DOHH2 (cell line): ENCODE measurements at regions not wholly inside any gene's neighbourhood (a gene's known extent, or its start where the extent isn't known, plus 50 kb on each side); places are given as distances from the start of the nearest gene placed in this dataset.

Source experiments
- H3F3A ChIP-seq: fragments of 200-600 bp; sonication (generic), shearing (Covaris generic); 2 replicates; pipeline ENCODE4 v1.6.0; 2016; ENCODE audit warnings: antibody characterized with exemption, mild to moderate bottlenecking; ENCODE audit not compliant: control insufficient read depth, insufficient read depth
- H3K27ac ChIP-seq: fragments of 200-600 bp; sonication (generic); 2 replicates; pipeline ENCODE4 v1.5.1; 2014; ENCODE audit warnings: low read depth, mild to moderate bottlenecking, low read length, moderate library complexity
- H3K27me3 ChIP-seq: fragments of 200-600 bp; sonication (generic); 2 replicates; pipeline ENCODE4 v1.6.1; 2014; ENCODE audit warnings: mild to moderate bottlenecking, low read length, mixed read lengths; ENCODE audit not compliant: control insufficient read depth
- H3K36me3 ChIP-seq: fragments of 200-600 bp; sonication (generic); 2 replicates; pipeline ENCODE4 v1.6.1; 2014; ENCODE audit warnings: mild to moderate bottlenecking, low read length, moderate library complexity, mixed read lengths; ENCODE audit not compliant: control insufficient read depth
- H3K4me1 ChIP-seq: fragments of 200-600 bp; sonication (generic); 2 replicates; pipeline ENCODE4 v1.6.1; 2014; ENCODE audit warnings: mild to moderate bottlenecking, low read length, mixed read lengths; ENCODE audit not compliant: control insufficient read depth
- H3K4me2 ChIP-seq: fragments of 200-600 bp; sonication (generic); 2 replicates; pipeline ENCODE4 v1.6.0; 2014; ENCODE audit warnings: mild to moderate bottlenecking, low read length, moderate library complexity
- H3K4me3 ChIP-seq: fragments of 200-600 bp; sonication (generic); 2 replicates; pipeline ENCODE4 v1.5.1; 2014; ENCODE audit warnings: mild to moderate bottlenecking, low read length, mixed read lengths
- H3K79me2 ChIP-seq: fragments of 200-600 bp; sonication (generic); 2 replicates; pipeline ENCODE4 v1.6.1; 2014; ENCODE audit warnings: mild to moderate bottlenecking, low read length, mixed read lengths; ENCODE audit not compliant: control insufficient read depth
- H3K9me2 ChIP-seq: fragments of 200-600 bp; sonication (generic); replicated peaks from 2 replicates; pipeline ENCODE4 v1.6.1; 2014; ENCODE audit warnings: mild to moderate bottlenecking, low read length, mixed read lengths; ENCODE audit not compliant: control insufficient read depth
- H3K9me3 ChIP-seq: fragments of 200-600 bp; sonication (generic); 2 replicates; pipeline ENCODE4 v1.6.1; 2014; ENCODE audit warnings: antibody characterized with exemption, low read length, mixed read lengths; ENCODE audit not compliant: control insufficient read depth, insufficient read depth
- H4K20me1 ChIP-seq: fragments of 200-600 bp; sonication (generic); 2 replicates; pipeline ENCODE4 v1.6.0; 2014; ENCODE audit warnings: low read depth, mild to moderate bottlenecking, antibody characterized with exemption, low read length, moderate library complexity; ENCODE audit not compliant: control insufficient read depth, insufficient read depth
- EZH2phosphoT487 ChIP-seq: fragments of 200-600 bp; sonication (generic); IDR thresholded peaks from 2 replicates; pipeline ENCODE4 v1.6.1; 2017; ENCODE audit warnings: borderline replicate concordance, mild to moderate bottlenecking, antibody characterized with exemption, low read length, moderate library complexity, mixed read lengths
- TF ChIP-seq, protein P1 (sequence below): fragments of 200-600 bp; sonication (generic); IDR thresholded peaks from one replicate; pipeline ENCODE4 v1.5.1; 2014; ENCODE audit warnings: antibody characterized with exemption, mild to moderate bottlenecking, low read depth, low read length; ENCODE audit not compliant: poor library complexity, severe bottlenecking

DNA sequence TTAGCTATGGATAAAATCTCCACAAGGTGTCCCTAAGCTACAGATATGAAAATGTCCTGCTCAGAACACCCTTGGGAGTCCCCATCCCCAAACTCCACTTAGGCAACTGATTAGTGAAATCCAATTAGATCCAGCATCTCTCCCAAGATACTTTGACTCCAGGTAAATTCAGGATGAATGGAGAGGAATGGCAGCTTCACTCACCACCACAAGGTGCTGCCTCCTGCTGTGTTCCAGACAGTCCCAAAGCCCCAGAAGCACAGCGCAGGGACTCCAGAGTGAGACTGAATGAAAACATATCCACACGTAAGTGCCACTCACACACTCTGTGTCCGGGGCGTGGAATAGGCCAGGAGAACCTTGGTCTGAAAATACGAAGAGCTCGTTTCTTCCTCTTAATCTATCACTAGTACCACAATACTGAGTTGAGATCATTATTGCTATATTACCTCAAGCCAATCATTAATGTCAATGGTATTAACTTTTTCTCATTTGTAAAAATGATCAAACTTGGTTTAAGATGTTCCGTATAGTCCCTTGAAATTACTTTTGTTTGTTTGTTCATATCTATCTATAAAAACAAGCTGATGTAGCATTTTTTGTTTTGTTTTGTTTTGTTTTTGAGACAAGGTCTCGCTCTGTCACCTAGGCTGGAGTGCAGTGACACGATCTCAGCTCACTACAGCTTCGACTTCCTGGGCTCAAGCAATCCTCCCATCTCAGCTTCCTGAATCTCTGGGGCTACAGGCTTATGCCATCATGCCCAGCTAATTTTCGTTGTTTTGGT lies 70.0 kb upstream of the BICD1 start:
- Histone ChIP-seq H3K27me3 (no peaks in the 10 kb centered on the region), H3K79me2 (no peaks in the 10 kb centered on the region), H3K4me1 (no peaks in the 10 kb centered on the region), H3K4me2 (no peak overlapping the region), H3K36me3 (no peaks in the 10 kb centered on the region), H3K4me3 (no peak overlapping the region), H3K27ac (no peak overlapping the region), H3K9me2 (no peaks in the 10 kb centered on the region), H4K20me1 (no peaks in the 10 kb centered on the region), H3F3A (no peaks in the 10 kb centered on the region), H3K9me3 (no peaks in the 10 kb centered on the region)
- TF ChIP-seq, protein P1, sequence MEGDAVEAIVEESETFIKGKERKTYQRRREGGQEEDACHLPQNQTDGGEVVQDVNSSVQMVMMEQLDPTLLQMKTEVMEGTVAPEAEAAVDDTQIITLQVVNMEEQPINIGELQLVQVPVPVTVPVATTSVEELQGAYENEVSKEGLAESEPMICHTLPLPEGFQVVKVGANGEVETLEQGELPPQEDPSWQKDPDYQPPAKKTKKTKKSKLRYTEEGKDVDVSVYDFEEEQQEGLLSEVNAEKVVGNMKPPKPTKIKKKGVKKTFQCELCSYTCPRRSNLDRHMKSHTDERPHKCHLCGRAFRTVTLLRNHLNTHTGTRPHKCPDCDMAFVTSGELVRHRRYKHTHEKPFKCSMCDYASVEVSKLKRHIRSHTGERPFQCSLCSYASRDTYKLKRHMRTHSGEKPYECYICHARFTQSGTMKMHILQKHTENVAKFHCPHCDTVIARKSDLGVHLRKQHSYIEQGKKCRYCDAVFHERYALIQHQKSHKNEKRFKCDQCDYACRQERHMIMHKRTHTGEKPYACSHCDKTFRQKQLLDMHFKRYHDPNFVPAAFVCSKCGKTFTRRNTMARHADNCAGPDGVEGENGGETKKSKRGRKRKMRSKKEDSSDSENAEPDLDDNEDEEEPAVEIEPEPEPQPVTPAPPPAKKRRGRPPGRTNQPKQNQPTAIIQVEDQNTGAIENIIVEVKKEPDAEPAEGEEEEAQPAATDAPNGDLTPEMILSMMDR: no peak
- TF ChIP-seq EZH2phosphoT487: no peak

DNA sequence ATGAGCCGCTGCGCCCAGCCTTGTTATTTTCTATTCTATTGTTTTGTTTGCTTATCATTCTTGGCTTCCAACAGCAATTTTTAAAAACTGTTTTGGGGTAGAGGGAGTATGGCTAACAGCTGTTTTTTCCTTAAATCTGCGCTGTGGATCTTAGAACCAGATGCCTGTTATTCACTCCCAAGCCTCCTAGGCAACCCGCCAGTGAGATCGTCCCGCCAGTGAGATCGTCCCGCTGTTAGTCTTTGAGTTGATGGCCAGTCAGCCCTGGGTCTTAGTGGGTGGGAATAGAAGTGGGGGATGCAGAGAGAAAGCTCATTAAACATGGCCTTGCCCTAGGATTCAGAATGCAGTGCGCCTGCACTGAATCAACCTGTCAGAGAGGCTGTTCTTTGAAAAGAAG lies 67.3 kb upstream of the BICD1 start:
- Histone ChIP-seq H3K27ac (no peak overlapping the region), H3F3A (no peaks in the 10 kb centered on the region), H3K9me3 (peaks cover 20% of the 10 kb centered on the region), H3K27me3 (no peaks in the 10 kb centered on the region), H4K20me1 (no peaks in the 10 kb centered on the region), H3K36me3 (no peaks in the 10 kb centered on the region), H3K4me1 (no peaks in the 10 kb centered on the region), H3K9me2 (no peaks in the 10 kb centered on the region), H3K4me3 (no peak overlapping the region), H3K79me2 (no peaks in the 10 kb centered on the region), H3K4me2 (no peak overlapping the region)
- no peak for TF ChIP-seq EZH2phosphoT487
- TF ChIP-seq, protein P1: no peak

DNA sequence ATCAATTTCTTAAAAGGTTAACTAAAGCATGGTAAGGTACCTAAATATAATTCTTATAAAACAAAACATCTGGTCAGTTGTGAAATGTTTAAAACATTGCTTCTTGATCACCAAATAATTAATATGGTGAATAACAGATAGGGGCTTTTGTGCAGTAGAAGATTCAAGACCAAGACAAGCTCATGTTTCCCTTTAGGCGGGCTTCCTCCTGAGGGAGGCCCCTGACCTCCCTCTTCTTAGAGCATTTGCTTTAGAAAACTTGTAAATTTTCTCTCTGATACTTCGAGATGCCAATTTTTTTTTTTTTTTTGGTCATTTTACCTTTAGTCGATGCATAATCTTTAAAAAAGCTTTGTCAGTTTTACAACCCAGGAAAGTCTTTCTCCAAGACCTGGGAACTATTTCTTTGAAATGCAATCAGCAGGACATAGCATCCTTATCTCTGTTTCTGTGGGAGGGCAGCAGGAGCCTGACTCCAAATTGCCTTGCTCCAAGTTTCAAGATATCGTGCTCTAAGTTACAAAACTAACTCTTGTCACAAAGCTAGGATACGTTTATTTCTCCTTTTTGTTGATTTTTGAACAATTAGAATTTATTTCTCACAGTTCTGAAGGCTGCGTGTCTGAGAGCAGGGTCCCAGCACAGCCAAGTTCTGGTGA lies 66.6 kb upstream of the BICD1 start:
- Histone ChIP-seq H3K27ac (no peak overlapping the region), H3K27me3 (no peaks in the 10 kb centered on the region), H3K4me2 (no peak overlapping the region), H3K9me2 (no peaks in the 10 kb centered on the region), H3F3A (no peaks in the 10 kb centered on the region), H3K79me2 (no peaks in the 10 kb centered on the region), H3K4me1 (no peaks in the 10 kb centered on the region), H4K20me1 (no peaks in the 10 kb centered on the region), H3K4me3 (no peak overlapping the region), H3K9me3 (peaks cover 26% of the 10 kb centered on the region), H3K36me3 (no peaks in the 10 kb centered on the region)
- TF ChIP-seq EZH2phosphoT487: no peak
- TF ChIP-seq, protein P1: no peak
